SKM-1 treated with dmso at 0.1 percent for 144 hours (cell line): ENCODE measurements at regions not wholly inside any gene's neighbourhood (a gene's known extent, or its start where the extent isn't known, plus 50 kb on each side); places are given as distances from the start of the nearest gene placed in this dataset.

Experiments used
- DNase-seq: peaks from one replicate; lab custom pipeline; 2025; ENCODE audit not compliant: unreplicated experiment; lab: John Stamatoyannopoulos, UW

DNA sequence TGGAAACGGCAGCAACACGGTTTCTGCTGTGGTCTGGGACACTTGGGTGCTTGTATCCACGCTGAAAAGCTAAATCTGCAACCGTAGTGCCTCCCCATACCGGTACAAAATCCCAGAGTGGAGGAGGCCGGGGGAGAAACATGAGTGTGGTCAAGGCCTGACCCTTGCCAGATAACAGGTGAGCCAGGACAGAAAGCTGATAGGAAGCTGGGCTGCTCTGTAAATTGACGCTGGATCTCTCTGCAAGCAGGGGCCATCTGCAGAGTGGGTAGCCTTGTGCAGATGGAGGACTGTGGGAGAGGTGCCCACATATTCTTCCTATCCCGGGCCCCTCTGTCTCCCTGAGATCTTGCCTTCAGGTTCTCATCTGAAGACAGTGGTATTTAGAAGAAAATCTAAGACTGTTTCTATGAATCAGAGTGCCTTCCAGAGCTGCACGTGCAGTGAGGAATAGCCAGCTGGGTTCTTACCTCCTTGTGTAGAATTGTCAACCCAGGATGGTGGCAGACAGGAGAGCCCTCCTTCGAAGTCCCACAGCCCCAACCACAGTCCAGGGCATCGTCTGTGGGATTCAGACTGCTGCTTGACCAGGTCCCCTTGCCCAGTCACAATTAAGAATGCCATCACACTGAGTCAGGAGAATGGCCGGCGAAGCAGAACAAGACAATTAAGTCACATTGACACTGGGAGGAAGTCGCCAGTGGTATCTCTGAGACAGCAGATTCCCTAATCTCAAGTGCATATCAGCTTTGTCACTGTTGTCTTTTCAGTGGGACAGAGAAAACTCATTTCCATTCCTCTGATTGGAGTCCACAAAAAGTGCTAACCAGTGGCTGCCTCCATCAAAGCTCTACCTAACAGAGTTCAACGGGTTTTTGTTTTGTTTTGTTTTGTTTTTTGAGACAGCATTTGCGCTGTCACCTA is 100.0 kb upstream of the RIPOR2 start:
- DNase-seq = no peak

DNA sequence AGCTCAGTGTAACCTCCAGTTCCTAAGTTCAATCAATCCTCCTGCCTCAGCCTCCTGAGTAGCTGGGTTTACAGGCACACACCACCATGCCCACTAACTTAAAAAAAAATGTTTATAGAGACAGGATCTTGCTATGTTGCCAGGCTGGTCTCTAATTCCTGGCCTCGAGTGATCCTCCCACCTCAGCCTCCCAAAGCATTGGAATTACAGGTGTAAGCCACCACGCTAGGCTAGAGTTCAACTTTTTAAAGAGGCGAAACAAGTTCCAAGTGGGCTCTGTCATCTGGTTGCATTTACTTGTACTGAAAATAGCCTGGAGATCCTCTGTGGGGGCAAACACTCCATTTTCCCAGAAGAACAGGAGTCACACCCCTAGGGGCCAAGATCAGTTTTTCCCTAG is 100.7 kb upstream of the RIPOR2 start:
- no peak for DNase-seq

DNA sequence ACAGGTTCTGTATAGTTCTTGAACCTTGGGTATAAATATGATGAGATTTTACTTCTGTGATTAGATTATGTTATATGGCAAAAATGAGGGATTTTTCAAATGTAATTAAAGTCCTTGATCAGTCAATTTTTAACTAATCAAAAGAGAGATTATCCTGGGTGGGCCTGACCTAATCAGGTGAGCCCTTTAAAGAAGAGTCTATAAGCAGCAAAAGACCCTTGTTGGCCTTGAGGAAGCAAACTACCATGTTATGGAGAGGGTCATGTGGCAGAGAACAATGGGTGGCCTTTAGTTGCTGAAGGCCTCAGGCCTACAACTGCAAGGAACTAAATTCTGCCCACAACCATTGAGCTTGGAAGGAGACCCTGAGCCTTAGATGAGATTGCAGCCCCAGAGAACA is 102.5 kb upstream of the RIPOR2 start:
- DNase-seq = no peak

DNA sequence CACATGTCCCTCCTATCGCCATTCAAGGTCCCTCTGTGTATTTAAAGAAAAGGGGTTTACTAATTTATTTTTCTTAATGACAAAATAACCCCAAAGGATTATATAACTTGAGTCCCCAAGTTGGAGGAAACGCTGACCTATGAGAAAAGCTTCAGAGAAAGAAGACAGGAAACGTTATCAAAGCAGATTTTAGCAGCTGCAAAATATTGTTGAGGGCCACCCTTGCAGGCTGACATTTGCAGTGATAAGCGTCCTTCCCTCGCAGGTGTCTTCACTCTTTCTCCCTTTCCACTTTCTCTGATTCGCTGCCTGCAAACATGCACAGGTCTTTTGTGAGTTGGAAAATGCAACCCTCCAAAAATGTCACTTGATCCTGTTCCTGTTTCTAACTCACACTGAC is 103.2 kb upstream of the RIPOR2 start:
- no peak for DNase-seq

DNA sequence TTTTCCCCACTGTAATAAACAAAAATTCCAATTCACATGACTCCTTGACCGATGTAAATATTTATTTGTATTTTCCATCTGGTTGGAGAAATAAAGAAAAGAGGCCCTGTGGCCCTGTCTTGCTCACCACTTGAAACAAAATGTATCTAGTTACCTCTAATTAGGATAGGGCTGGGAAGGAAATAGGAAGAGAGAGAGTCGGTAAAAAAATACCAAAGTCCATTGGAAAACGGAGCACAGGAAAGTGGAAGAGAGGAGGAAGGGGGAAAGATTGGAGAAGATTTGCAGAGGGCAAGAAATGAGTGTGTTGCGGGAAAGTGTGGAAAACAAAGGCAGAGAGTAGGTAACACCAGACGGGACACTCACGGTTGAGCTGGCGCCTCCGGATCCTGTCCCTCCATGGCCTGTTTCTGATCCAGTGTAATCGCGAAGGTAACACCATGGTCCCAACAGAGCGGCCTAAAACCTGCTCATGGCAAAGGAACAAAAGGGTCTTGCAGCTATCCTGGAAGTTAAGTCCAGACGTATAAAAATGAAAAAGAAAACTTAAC is 105.8 kb upstream of the RIPOR2 start:
- no peak for DNase-seq

DNA sequence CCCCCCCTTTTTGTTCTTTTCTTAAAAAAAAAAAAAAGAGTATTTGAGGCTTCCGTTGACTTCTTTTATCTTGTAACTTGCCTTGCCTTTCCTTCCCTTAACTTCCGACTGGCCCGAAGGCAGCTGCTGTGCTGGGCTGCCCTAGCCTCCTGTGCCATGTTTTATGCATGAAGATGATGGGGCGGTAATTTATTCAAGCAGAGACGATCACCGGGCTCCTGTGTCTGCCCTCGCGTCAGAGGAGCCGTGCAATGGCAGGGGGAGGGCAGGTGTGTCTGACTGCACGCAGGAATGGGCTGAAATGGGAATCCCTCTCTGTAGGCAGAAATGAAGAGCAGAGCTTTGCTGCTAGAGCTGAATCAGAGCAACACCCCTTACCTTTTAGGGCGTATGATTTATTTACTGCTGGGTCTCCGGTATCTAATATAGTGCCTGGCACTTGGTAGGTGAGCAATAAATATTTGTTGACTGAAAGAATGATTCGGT is 106.3 kb upstream of the RIPOR2 start:
- DNase-seq = no peak

DNA sequence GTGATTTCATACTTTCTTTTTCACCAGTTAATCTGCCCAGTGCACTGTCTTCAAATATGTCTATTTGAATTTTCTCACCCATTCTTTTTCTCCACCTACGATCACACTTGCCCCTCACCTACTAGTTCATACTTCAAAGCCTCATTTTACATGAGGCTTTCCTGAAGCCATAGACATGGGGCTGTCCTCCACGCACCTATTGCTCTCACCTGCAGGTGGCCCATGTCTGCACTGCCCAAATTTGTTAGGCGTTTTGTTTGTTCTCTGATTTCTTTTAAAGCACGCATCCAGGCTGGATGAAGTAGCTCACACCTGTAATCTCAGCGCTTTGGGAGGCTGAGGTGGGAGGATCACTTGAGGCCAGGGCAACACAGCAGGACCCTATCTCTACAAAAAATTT is 106.8 kb upstream of the RIPOR2 start:
- no peak for DNase-seq

DNA sequence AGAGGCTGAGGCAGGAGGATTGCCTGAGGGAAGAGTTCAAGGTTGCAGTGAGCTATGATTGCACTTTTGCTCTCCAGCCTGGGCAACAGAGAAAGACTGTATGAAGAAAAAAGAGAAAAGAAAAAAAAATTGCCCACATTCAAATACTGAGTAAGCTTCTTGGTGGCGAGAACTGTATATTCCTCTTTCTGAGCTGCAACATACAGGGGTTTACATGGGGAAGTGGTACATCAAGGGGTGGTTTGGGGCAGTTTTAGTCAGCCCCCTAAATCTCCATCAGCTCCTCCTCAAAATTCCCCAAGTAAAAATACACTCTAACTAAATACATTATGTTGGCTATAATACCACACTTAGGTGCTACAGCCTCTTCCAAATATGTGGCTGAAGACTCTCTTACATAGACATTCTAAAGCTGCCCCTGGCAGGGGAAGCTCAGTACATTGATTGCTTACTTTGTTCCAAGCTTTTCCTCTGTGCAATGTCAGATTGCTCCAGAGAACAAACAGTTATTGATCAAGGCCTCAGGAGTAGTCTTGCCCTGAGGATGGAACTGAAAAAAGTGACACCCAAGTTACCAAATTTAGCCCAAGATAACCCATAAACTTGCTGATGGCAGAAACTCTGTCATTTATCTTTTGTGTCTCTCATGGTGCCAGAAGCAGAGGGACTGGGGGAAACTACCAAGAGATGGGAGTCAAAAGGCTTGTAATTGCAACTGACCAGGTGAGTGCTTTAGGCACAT is 107.4 kb upstream of the RIPOR2 start:
- no peak for DNase-seq

DNA sequence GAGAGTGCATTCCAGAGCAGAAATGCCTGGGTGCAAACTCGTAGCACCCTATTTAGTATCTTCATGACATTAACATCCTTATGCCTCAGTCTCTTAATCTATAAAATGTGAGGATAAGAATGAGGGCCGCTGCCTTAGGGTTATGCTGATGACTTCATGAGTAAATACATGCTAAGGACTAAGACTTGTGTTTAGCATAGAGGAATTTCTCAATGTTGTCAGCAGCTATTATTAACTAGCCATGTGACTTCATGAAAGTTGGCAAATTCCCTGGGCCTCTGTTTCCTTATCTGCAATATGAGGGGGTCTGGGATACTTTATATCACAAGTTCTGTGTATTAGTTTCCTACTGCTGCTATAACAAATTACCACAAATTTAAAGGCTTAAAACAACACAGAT is 108.1 kb upstream of the RIPOR2 start:
- no peak for DNase-seq

DNA sequence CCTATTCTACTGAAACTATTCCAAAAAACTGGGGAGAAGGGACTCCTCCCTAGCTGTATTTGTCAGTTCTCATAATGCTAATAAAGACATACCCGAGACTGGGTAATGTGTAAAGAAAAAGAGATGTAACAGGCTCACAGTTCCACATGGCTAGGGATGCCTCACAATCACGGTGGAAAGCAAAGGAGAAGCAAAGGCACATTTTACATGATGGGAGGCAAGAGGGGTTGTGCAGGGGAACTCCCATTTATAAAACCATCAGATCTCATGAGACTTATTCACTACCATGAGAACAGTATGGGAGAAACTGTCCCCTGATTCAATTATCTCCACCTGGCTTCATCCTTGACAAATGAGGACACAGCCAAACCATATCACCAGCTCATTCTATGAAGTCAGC is 111.2 kb upstream of the RIPOR2 start:
- no peak for DNase-seq

DNA sequence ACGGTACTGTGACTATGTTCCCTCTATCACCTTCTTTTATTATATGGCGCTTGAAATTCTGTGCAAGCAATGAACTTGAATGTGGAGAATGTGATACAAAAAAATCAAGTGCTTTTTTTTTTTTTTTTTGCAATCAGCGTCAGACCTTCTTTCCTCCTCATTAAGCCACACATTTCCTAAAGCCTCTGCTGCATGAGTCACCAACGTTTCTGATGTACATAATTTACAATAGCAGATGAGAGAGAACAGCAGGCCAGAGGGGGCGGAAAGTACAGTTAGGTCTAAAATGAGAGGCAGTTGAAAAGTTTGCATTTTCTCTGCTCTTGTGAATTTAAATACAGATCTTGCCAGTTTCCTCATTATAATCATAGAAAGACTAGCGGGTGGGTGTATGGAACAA is 114.6 kb upstream of the RIPOR2 start:
- no peak for DNase-seq

DNA sequence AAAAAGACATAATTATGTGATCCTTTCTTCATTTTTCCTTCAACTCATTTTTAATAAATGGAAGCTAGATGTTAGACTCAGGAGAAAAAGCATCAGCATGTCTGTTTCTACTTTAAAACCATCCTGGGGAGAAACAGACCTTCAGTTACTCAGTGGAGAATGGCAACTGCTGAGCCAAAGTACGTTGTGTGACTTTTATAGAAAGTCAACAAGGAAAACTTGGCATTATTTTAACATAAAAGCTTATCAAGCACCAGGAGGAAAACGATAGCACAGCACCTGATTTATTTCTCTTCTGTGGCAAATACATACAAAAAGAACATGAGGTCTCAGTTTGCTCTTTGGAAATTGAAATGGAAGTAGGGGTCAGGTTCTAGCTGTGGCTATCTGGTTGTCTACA is 115.3 kb upstream of the RIPOR2 start:
- DNase-seq = no peak

DNA sequence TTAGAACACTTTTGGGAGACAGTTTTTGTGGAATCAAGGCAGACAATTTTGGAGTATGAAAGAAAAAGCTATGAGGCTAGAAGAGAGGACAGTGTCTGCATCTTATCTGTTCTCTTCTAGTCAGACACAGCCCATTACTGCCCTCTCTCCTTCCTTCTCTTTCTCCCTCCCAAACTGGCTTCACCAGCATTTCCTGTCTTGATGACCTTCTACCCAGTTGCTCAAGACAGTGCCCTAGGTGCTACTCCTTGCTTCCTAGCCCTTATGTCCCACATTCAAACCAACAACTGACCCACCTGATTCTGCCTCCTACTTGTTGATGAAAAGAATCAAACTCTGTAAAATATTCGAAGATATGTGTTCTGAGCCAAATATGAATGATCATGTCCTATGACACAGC is 116.4 kb upstream of the RIPOR2 start:
- DNase-seq = no peak

DNA sequence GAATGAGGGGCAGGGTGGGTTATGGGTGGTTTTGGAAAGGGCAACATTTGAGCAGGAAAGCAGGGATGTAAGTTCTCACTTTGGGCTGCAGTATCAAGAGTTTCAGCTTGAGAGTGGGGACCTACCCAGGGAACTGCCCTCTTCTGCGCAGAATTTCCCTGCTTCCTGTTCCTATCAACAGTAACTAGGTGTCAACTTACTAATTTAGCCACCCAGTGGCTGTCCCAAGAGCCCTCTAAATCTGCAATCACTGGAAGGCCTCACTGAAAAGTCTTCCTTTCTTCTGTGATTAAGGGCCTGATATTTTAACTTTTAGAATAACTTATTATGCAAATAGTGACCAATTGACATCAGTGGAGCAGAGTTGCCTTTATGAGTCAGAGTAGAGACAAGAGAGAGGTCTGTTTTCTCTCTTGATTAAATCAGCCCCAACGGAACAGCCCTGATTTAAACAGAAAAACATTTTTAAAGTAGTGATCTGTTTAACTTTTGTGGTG is 118.2 kb upstream of the RIPOR2 start:
- DNase-seq = no peak

DNA sequence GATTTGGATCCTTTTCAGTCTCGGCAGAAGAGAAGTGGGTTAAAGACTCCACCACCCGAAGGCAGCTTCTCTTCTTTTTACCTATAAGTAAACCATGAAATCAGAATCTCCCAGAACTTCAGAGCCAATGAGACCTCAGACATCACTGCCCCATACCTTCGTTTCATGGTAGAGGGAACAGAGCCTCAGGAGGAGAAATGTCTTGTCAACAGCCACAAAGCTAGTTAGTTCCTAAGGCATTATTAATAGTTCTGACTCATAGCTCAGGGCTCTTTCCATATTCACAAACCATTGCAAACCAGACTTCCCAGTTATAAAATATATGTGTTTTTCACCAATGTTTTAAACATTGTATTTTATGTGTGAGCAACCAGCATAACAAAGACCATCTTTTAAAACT is 118.7 kb upstream of the RIPOR2 start:
- DNase-seq = no peak

DNA sequence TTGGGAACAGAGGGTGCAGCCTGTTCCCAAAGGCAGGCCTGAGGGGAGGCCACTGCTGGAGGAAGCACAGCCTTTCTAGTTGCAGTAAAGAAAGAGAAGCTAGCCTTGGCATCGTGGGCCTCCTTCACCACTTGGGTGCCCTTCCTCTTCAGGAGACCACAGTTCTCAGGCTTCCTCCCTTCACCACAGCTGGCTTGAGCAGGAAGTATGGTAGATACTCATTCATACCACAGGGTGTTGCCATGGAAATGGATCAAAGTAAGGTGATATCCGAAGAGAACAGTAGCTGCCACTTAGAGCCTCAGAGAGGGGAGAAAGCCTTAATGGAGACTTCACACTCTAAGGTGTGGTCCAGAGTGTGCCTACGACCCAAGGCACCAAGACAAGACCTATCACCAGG is 120.4 kb upstream of the RIPOR2 start:
- DNase-seq = peak; percentile 89

DNA sequence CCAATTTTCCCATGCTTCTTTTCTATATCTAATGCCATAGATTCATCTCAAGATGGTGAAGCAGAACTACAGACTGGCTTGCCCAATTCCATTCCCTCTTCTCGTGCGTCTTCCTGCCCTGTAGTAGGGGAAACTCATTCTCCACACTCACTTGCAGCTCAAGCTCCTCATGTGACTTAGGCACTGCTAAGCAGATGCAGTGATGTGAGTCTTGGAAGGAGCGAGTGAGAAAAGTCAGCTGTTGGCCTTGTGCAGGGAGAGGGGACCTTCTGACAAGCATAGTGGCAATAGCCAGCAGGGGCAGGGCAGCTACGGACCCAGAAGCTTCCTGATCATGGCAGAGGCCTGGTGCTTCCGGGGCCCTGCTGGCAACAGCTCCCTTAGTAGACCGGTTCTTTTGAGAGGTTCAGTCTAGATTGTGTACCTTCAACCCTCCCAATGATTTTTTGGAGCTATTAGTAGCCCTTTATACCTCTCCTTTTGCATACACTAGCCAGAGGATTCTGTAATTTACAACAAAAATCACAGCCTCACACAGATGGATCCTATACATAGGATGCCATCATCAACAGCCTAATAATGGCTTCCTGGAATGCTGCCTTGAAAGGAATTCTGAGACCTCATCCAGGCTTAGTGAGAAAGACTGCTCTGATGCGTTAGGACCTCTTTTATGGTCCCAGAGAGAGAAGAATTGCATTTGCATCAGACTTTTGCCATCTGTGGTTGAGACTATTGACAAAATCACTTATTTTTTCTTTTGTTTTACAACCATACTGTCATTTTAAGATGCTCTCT is 121.5 kb upstream of the RIPOR2 start:
- DNase-seq = no peak

DNA sequence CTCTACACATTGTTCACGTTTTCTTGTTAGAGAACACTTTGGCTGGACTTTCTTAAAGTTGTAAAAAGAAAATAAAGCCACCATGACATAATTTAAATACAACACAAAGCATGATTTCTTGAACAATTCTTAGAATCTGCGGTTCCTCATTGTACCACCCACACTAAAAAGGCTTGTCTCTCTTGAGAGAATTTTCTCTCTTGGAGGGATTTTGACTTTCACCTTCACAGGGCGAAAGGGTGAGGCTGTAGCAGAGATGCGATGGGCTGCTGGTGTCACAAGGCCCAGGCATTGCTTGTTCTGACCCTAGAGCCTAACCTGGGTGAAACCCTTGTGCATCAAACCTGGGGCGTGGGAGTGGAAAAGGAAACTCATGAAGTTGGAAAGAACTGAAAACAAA is 122.7 kb upstream of the RIPOR2 start:
- DNase-seq = no peak

DNA sequence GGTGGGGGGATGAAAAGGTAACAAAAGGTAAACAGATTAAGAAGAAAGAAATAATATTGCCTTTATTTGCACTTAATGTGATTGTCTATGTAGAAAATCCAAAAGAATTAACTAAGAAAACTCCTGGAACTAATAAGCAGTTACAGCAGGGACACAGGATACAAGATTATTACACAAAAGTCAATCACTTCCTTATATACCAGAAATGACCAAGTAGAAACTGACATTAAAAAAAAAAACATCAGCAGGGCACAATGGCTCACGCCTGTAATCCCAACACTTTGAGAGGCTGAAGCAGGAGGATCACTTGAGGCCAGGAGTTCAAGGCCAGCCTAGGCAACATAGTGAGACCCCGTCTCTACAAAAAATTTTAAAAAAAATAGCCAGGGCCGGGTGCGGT is 123.2 kb upstream of the RIPOR2 start:
- no peak for DNase-seq

DNA sequence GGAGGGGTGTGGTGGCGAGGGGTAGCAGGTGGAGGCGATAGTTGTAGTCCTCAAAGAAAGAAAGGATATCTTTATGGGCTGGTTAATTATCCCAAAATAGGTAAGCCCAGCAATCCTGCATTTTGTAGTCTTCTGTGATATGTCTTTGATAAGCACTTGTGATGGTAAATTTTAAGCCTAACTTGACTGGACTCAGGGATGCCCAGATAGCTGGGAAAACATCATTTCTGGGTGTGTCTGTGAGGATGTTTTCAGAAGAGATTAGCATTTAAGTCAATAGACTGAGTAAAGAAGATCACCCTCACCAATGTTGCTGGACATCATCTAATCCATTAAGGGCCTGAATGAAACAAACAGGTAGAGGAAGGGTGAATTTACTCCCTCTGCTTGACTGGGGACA is 124.8 kb upstream of the RIPOR2 start:
- no peak for DNase-seq
